ENCODE measurements at regions not wholly inside any gene's neighbourhood (a gene's known extent, or its start where the extent isn't known, plus 50 kb on each side); places are given as distances from the start of the nearest gene placed in this dataset.

DNA sequence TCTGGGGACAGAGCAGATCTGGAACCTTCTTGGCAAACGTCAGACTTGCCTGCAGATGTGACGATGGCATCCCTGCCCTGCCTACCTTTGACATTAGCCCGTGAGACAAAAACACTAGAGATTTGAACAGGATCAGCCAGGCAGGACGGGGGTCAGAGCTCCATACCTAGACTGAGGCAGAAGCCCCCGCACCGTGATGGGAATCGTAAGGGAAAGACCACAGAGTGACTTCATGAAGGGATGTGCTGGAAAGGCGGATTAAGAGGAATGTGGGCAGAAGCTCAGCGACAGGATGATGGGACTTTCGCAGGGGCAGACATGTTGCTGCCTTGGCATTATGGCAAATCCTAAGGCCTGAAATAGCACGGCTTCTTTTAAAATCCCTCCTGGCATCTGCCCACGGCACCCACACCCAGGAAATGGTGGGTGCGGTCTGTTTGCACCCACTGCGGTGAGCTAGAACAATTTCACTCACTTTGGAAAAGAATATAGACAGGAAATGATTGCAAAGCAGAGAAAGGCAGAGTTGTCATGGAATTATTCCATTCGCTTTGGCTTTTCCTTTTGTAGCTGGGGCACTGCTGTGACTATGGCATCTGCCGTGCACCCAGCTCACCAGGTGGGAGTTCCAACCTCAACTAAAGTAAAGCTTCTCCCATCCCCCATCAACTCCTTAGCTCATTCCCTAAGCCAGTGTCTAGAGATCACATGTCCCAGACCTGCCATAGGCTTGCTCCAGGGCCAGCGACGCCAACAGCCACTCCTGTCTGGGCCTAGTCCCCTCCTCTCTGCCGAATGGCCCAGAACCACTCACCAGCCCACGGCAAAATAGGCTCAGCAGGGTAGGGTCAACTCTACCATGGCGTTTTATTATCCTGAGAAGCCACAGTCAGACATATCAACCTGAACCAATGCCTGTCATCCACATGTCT, 112.7 kb upstream of the NPAS2 start:
- TF ChIP-seq ZNF274 (IDR thresholded peaks at IDR 0.05; ENCODE audit: low read depth, low read length) (no peak), YY1 (IDR thresholded peaks at IDR 0.05; ENCODE audit: insufficient read depth, insufficient read length) (no peak)

All from NT2/D1 (cell line).